ENCODE measurements at regions not wholly inside any gene's neighbourhood (a gene's known extent, or its start where the extent isn't known, plus 50 kb on each side); places are given as distances from the start of the nearest gene placed in this dataset.

GRCh38 chr4:40686081-40686913, 56.6 kb upstream of the RBM47 start:
- TF ChIP-seq NFYB (IDR thresholded peaks at IDR 0.05; ENCODE audit: extremely low read depth, insufficient read length) (no peak), EP300 (IDR thresholded peaks at IDR 0.05; ENCODE audit: low read length) (no peak), FUS (optimal IDR thresholded peaks at IDR 0.05; ENCODE audit: low read depth, low read length) (no peak), CTCF (IDR thresholded peaks at IDR 0.05 in 2 of 3, conservative IDR thresholded peaks at IDR 0.05 in 1 of 3; ENCODE audit: insufficient read depth in 2 of 3, low read depth in 1 of 3, low read length in 3 of 3) (no peak), AFF4 (CRISPR knock-in tag; IDR thresholded peaks at IDR 0.05) (no peak), ZBTB40 (IDR thresholded peaks at IDR 0.05) (no peak), ZBTB40 (CRISPR knock-in tag; IDR thresholded peaks at IDR 0.05) (no peak), MEIS2 (IDR thresholded peaks at IDR 0.05; ENCODE audit: partially characterized antibody) (no peak), POLR2A (conservative IDR thresholded peaks at IDR 0.05) (no peak), PHF8 (IDR thresholded peaks at IDR 0.05; ENCODE audit: borderline replicate concordance, low read length) (no peak), NR1H2 (CRISPR knock-in tag; IDR thresholded peaks at IDR 0.05) (no peak), FIP1L1 (IDR thresholded peaks at IDR 0.05; ENCODE audit: low read depth, low read length, poor library complexity, severe bottlenecking) (no peak), NCOA1 (IDR thresholded peaks at IDR 0.05; ENCODE audit: low read depth) (no peak)

All from K562 (cell line).